Caco-2 (cell line): ENCODE measurements at regions not wholly inside any gene's neighbourhood (a gene's known extent, or its start where the extent isn't known, plus 50 kb on each side); places are given as distances from the start of the nearest gene placed in this dataset.
A peak's percentile ranks its signal among the peaks of the same experiment; 100 is the strongest.

Experiments used
- BruUV-seq: library from RNA; stranded (reverse); fragments of 400-500 nt; replicated peaks from 2 replicates; lab custom pipeline; 2021; lab: Mats Ljungman, UMichigan
- CTCF ChIA-PET: fragments of 300-600 bp; sonication (Branson Sonifier 250); formaldehyde crosslinking; loops from one replicate; lab custom pipeline; 2022; ENCODE audit warnings: antibody characterized with exemption; lab: Charles Lee
- POLR2A ChIA-PET: fragments of 300-600 bp; sonication (Branson Sonifier 250); formaldehyde crosslinking; loops from one replicate; lab custom pipeline; 2022; ENCODE audit warnings: antibody characterized with exemption; lab: Charles Lee
- DNase-seq, 2 experiments: peaks; one replicate each; pipeline versions ENCODE4 v3.0.0 to v3.0.0-alpha.2; 2020 to 2022
- H3K27me3 ChIP-seq: replicated peaks from 2 replicates; pipeline ENCODE4 v1.6.0; 2011; ENCODE audit warnings: low read length; ENCODE audit not compliant: control insufficient read depth, insufficient read depth
- H3K36me3 ChIP-seq: 2 replicates; pipeline ENCODE4 v1.5.1; 2011; ENCODE audit warnings: low read length; ENCODE audit not compliant: control insufficient read depth, insufficient read depth
- H3K4me1 ChIP-seq: fragments of 250-450 bp; sonication (Bioruptor Pico); 2 replicates; pipeline ENCODE4 v1.5.1; 2020; ENCODE audit warnings: mild to moderate bottlenecking
- H3K4me3 ChIP-seq: 2 replicates; pipeline ENCODE4 v1.5.1; 2011; ENCODE audit warnings: low read depth, mild to moderate bottlenecking, control low read depth, low read length
- H3K9me3 ChIP-seq: fragments of 250-450 bp; sonication (Bioruptor Pico); 2 replicates; pipeline ENCODE4 v1.5.1; 2020; ENCODE audit warnings: mild to moderate bottlenecking, moderate library complexity
- H3K27ac Mint-ChIP-seq: one replicate; pipeline ENCODE4 v1.8.0; 2022; ENCODE audit warnings: mixed read lengths; ENCODE audit not compliant: unreplicated experiment
- H3K27me3 Mint-ChIP-seq: one replicate; pipeline ENCODE4 v1.8.0; 2022; ENCODE audit warnings: mixed read lengths; ENCODE audit not compliant: insufficient read depth, unreplicated experiment
- H3K36me3 Mint-ChIP-seq: one replicate; pipeline ENCODE4 v1.8.0; 2022; ENCODE audit warnings: mild to moderate bottlenecking, mixed read lengths; ENCODE audit not compliant: insufficient read depth, unreplicated experiment
- H3K4me1 Mint-ChIP-seq: one replicate; pipeline ENCODE4 v1.8.0; 2022; ENCODE audit warnings: low read depth, mixed read lengths; ENCODE audit not compliant: unreplicated experiment
- H3K4me3 Mint-ChIP-seq: one replicate; pipeline ENCODE4 v1.8.0; 2022; ENCODE audit warnings: mild to moderate bottlenecking, moderate library complexity, mixed read lengths; ENCODE audit not compliant: unreplicated experiment
- H3K9me3 Mint-ChIP-seq: one replicate; pipeline ENCODE4 v1.8.0; 2022; ENCODE audit warnings: mixed read lengths; ENCODE audit not compliant: unreplicated experiment
- CTCF ChIP-seq, 2 experiments: fragments of 200-600 bp in 1 of 2; IDR thresholded peaks; 1 replicate in 1 of 2; 2 replicates in 1 of 2; pipeline versions ENCODE4 v1.5.1 to v1.8.0; 2011 to 2022; ENCODE audit warnings: antibody characterized with exemption in 1 of 2, control low read depth in 1 of 2, inconsistent platforms in 1 of 2, low read depth in 1 of 2, low read length in 1 of 2, mild to moderate bottlenecking in 1 of 2, moderate library complexity in 1 of 2; ENCODE audit not compliant: insufficient read depth in 1 of 2, severe bottlenecking in 1 of 2, unreplicated experiment in 1 of 2
- intact Hi-C: fragments of 100-400 bp; cut with micrococcal nuclease; formaldehyde crosslinking; loops from one replicate; pipeline ENCODE4 v1.10.0; 2022; ENCODE audit not compliant: unreplicated experiment

- intact Hi-C loops, result no loop called here
- H3K4me3 Mint-ChIP-seq, result no peak overlapping the region
- Histone ChIP-seq H3K4me3 (no peak overlapping the region), H3K36me3 (no peaks in the 10 kb centered on the region), H3K4me1 (peaks cover 22% of the 10 kb centered on the region), H3K27me3 (no peaks in the 10 kb centered on the region), H3K9me3 (no peaks in the 10 kb centered on the region)
- no peak for DNase-seq
- peaks cover 23% of the 10 kb centered on the region for H3K4me1 Mint-ChIP-seq
- H3K9me3 Mint-ChIP-seq, result no peaks in the 10 kb centered on the region
- TF ChIP-seq CTCF (IDR thresholded peaks at IDR 0.05; ENCODE audit: insufficient read depth in 1 of 2, low read depth in 1 of 2, low read length in 1 of 2, severe bottlenecking in 1 of 2, unreplicated experiment in 1 of 2), result no peak
- peak overlapping the region; percentile 39 for H3K27ac Mint-ChIP-seq
- H3K27me3 Mint-ChIP-seq, result no peaks in the 10 kb centered on the region
- POLR2A ChIA-PET, result no interaction called here
- CTCF ChIA-PET, result no interaction called here
- no peaks in the 10 kb centered on the region for H3K36me3 Mint-ChIP-seq
- BruUV-seq, result no TSS peak
Measured at GRCh38 chr5:9710069-9710468, 79.9 kb upstream of the TAS2R1 start.

GRCh38 chr5:9707732-9708462, 77.7 kb upstream of the TAS2R1 start:
- no peak overlapping the region for H3K27ac Mint-ChIP-seq

GRCh38 chr5:9699681-9700080, 69.5 kb upstream of the TAS2R1 start:
- Histone ChIP-seq H3K27me3 (no peaks in the 10 kb centered on the region), H3K9me3 (no peaks in the 10 kb centered on the region), H3K4me3 (no peak overlapping the region), H3K36me3 (no peaks in the 10 kb centered on the region), H3K4me1 (0 out of 2 replicates have a peak, but pooled peaks cover 3% of the 10 kb centered on the region)
- H3K4me3 Mint-ChIP-seq, result no peak overlapping the region
- peaks cover 5% of the 10 kb centered on the region for H3K4me1 Mint-ChIP-seq
- no peak for TF ChIP-seq CTCF (IDR thresholded peaks at IDR 0.05; ENCODE audit: insufficient read depth in 1 of 2, low read depth in 1 of 2, low read length in 1 of 2, severe bottlenecking in 1 of 2, unreplicated experiment in 1 of 2)
- intact Hi-C loops, result no loop called here
- H3K27ac Mint-ChIP-seq, result no peak overlapping the region
- no peaks in the 10 kb centered on the region for H3K27me3 Mint-ChIP-seq
- CTCF ChIA-PET, result no interaction called here
- POLR2A ChIA-PET, result no interaction called here
- no peak for DNase-seq
- H3K36me3 Mint-ChIP-seq, result no peaks in the 10 kb centered on the region
- H3K9me3 Mint-ChIP-seq, result no peaks in the 10 kb centered on the region
- no TSS peak for BruUV-seq

More at GRCh38 chr5:9707732-9708462, 77.7 kb upstream of the TAS2R1 start:
- CTCF ChIA-PET, result no interaction called here
- TF ChIP-seq CTCF (IDR thresholded peaks at IDR 0.05; ENCODE audit: insufficient read depth in 1 of 2, low read depth in 1 of 2, low read length in 1 of 2, severe bottlenecking in 1 of 2, unreplicated experiment in 1 of 2), result no peak
- Histone ChIP-seq H3K4me1 (peaks cover 15% of the 10 kb centered on the region), H3K9me3 (no peaks in the 10 kb centered on the region), H3K4me3 (no peak overlapping the region), H3K27me3 (no peaks in the 10 kb centered on the region), H3K36me3 (no peaks in the 10 kb centered on the region)
- intact Hi-C loops, result no loop called here
- BruUV-seq, result no TSS peak
- Mint-ChIP-seq H3K36me3 (no peaks in the 10 kb centered on the region), H3K27me3 (no peaks in the 10 kb centered on the region), H3K4me3 (no peak overlapping the region), H3K9me3 (no peaks in the 10 kb centered on the region), H3K4me1 (peaks cover 14% of the 10 kb centered on the region)
- POLR2A ChIA-PET, result no interaction called here
- DNase-seq, result no peak
